Fibroblast of lung (primary cell): ENCODE measurements at regions not wholly inside any gene's neighbourhood (a gene's known extent, or its start where the extent isn't known, plus 50 kb on each side); places are given as distances from the start of the nearest gene placed in this dataset.
A peak's percentile ranks its signal among the peaks of the same experiment; 100 is the strongest.

Experiments
- DNase-seq, 2 donors: peaks; one replicate each; pipeline versions ENCODE4 v3.0.0 to v3.0.0-alpha.2; 2010; ENCODE audit warnings: low read depth in 2 of 2
- H2AFZ ChIP-seq: 2 replicates; pipeline ENCODE4 v1.5.1; 2012; ENCODE audit warnings: low read length, control low read depth, inconsistent platforms
- H3K27ac ChIP-seq: 2 replicates; pipeline ENCODE4 v1.5.1; 2011; ENCODE audit warnings: low read length, control low read depth; ENCODE audit not compliant: insufficient read depth
- H3K27me3 ChIP-seq: 2 replicates; pipeline ENCODE4 v1.5.1; 2011; ENCODE audit warnings: mild to moderate bottlenecking, low read length; ENCODE audit not compliant: control insufficient read depth, insufficient read depth
- H3K36me3 ChIP-seq: 2 replicates; pipeline ENCODE4 v1.5.1; 2011; ENCODE audit warnings: low read length; ENCODE audit not compliant: control insufficient read depth, insufficient read depth
- H3K4me1 ChIP-seq: 2 replicates; pipeline ENCODE4 v1.5.1; 2011; ENCODE audit warnings: low read length; ENCODE audit not compliant: control insufficient read depth, insufficient read depth; ENCODE audit errors: extremely low read depth
- H3K4me2 ChIP-seq: 2 replicates; pipeline ENCODE4 v1.5.1; 2011; ENCODE audit warnings: low read length, control low read depth; ENCODE audit not compliant: insufficient read depth; ENCODE audit errors: extremely low read depth
- H3K4me3 ChIP-seq, 4 experiments: fragments of 200-600 bp in 1 of 4; sonication (generic) in 1 of 4; replicated peaks in 1 of 4; 2 replicates each; pipeline ENCODE4 v1.5.1; 2011 to 2016; ENCODE audit warnings: low read length in 4 of 4, low read depth in 3 of 4, mild to moderate bottlenecking in 3 of 4, control low read depth in 2 of 4, inconsistent platforms in 1 of 4, mixed read lengths in 1 of 4; ENCODE audit not compliant: insufficient read depth in 1 of 4; ENCODE audit errors: control extremely low read depth in 1 of 4
- H3K79me2 ChIP-seq: 2 replicates; pipeline ENCODE4 v1.5.1; 2012; ENCODE audit warnings: mild to moderate bottlenecking, low read length, inconsistent platforms; ENCODE audit not compliant: control insufficient read depth, insufficient read depth
- H3K9ac ChIP-seq: 2 replicates; pipeline ENCODE4 v1.5.1; 2011; ENCODE audit warnings: mild to moderate bottlenecking, low read length, control low read depth; ENCODE audit not compliant: insufficient read depth
- H3K9me3 ChIP-seq: 2 replicates; pipeline ENCODE4 v1.5.1; 2012; ENCODE audit warnings: low read depth, low read length; ENCODE audit not compliant: control insufficient read depth, insufficient read depth
- H4K20me1 ChIP-seq: 2 replicates; pipeline ENCODE4 v1.5.1; 2011; ENCODE audit warnings: low read length; ENCODE audit not compliant: control insufficient read depth, insufficient read depth; ENCODE audit errors: extremely low read depth
- EZH2 ChIP-seq: IDR thresholded peaks from 2 replicates; pipeline ENCODE4 v1.5.1; 2012; ENCODE audit warnings: low read length, control low read depth, mild to moderate bottlenecking; ENCODE audit errors: missing control alignments
- TF ChIP-seq, protein P1 (sequence below), 2 donors: IDR thresholded peaks in 1 of 2; conservative IDR thresholded peaks in 1 of 2; 1 replicate in 1 of 2; 2 replicates in 1 of 2; pipeline ENCODE4 v1.5.1; 2011 to 2012; ENCODE audit warnings: low read length in 2 of 2, control low read depth in 1 of 2, inconsistent platforms in 1 of 2, low read depth in 1 of 2, mild to moderate bottlenecking in 1 of 2

DNA sequence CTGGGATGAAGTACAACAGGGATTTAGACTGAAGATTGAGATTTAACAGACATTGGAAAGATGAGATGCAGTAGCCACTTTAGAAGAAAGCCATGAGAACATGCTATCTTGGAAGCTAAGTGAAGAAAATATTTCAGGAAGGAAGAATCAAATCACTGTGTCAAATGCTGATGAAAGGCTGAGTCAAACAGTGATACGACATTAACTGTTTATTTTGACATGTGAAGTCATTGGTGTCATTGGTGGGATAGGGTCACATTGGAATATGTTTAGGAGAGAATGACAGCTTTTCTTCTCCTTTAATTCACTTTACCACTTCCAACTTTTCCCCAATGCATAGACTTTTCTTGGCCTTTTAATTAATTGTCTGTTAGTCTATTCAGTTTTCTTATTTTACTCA is 653.0 kb upstream of the BOD1L1 start:
- Histone ChIP-seq H3K4me2 (no peak overlapping the region), H4K20me1 (no peaks in the 10 kb centered on the region), H2AFZ (no peak overlapping the region), H3K9ac (no peak overlapping the region), H3K27me3 (no peaks in the 10 kb centered on the region), H3K79me2 (no peaks in the 10 kb centered on the region), H3K4me1 (no peaks in the 10 kb centered on the region), H3K27ac (no peak overlapping the region), H3K36me3 (no peaks in the 10 kb centered on the region), H3K4me3 (no peak overlapping the region), H3K9me3 (no peaks in the 10 kb centered on the region)
- DNase-seq, result no peak
- no peak for TF ChIP-seq EZH2

DNA sequence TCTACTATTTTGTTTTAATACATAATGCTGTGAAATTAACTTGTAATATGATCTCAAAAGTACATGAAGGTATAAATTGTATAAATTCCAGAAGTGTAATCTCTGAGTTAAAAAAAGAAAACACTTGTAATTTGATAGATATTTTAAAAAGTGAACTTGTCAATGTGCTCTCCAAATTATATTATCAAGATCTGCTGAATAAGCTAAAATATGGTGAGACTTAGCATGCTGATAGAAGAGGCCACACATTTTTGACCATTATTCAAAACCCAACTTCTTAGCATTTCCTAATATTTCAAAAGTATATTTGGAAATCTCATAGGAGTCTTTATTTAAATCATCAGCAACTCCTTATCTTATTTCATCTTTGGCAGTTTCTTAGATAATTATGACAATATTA is 657.1 kb upstream of the BOD1L1 start:
- Histone ChIP-seq H3K36me3 (no peaks in the 10 kb centered on the region), H3K27me3 (no peaks in the 10 kb centered on the region), H3K79me2 (no peaks in the 10 kb centered on the region), H3K9me3 (no peaks in the 10 kb centered on the region), H3K27ac (no peak overlapping the region), H4K20me1 (no peaks in the 10 kb centered on the region), H3K4me2 (no peak overlapping the region), H3K9ac (no peak overlapping the region), H3K4me3 (no peak overlapping the region), H3K4me1 (no peaks in the 10 kb centered on the region), H2AFZ (no peak overlapping the region)
- no peak for TF ChIP-seq EZH2
- TF ChIP-seq, protein P1, sequence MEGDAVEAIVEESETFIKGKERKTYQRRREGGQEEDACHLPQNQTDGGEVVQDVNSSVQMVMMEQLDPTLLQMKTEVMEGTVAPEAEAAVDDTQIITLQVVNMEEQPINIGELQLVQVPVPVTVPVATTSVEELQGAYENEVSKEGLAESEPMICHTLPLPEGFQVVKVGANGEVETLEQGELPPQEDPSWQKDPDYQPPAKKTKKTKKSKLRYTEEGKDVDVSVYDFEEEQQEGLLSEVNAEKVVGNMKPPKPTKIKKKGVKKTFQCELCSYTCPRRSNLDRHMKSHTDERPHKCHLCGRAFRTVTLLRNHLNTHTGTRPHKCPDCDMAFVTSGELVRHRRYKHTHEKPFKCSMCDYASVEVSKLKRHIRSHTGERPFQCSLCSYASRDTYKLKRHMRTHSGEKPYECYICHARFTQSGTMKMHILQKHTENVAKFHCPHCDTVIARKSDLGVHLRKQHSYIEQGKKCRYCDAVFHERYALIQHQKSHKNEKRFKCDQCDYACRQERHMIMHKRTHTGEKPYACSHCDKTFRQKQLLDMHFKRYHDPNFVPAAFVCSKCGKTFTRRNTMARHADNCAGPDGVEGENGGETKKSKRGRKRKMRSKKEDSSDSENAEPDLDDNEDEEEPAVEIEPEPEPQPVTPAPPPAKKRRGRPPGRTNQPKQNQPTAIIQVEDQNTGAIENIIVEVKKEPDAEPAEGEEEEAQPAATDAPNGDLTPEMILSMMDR (conservative IDR thresholded peaks at IDR 0.05 in 1 of 2, IDR thresholded peaks at IDR 0.05 in 1 of 2; ENCODE audit: low read depth in 1 of 2, low read length in 2 of 2), result no peak
- DNase-seq, result no peak

DNA sequence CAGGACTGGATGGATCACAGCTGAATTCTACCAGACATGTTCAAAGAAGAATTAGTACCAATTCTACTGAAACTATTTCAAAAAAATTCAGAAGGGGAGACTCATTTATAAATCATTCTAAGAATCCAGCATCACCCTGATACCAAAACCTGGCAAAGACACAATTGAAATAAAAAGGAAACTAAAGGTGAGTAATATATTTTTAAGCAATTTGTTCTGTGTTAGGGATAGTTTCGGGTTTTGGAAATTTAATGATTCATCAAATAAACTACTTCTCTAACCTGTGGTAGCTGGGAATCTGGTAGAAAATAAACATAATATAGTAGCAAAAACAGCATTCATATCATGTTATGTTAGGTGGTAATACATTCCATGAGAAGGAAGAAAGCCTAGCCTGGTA is 662.2 kb upstream of the BOD1L1 start:
- Histone ChIP-seq H3K27ac (no peak overlapping the region), H3K79me2 (no peaks in the 10 kb centered on the region), H3K4me1 (no peaks in the 10 kb centered on the region), H3K27me3 (no peaks in the 10 kb centered on the region), H3K9ac (no peak overlapping the region), H2AFZ (no peak overlapping the region), H3K4me3 (no peak overlapping the region), H3K9me3 (no peaks in the 10 kb centered on the region), H4K20me1 (no peaks in the 10 kb centered on the region), H3K36me3 (no peaks in the 10 kb centered on the region), H3K4me2 (no peak overlapping the region)
- DNase-seq, result peak in 1 of 2 donors; percentile 63
- TF ChIP-seq, protein P1 (conservative IDR thresholded peaks at IDR 0.05 in 1 of 2, IDR thresholded peaks at IDR 0.05 in 1 of 2; ENCODE audit: low read depth in 1 of 2, low read length in 2 of 2), result no peak
- no peak for TF ChIP-seq EZH2
